ENCODE measurements at regions not wholly inside any gene's neighbourhood (a gene's known extent, or its start where the extent isn't known, plus 50 kb on each side); places are given as distances from the start of the nearest gene placed in this dataset.

- TF ChIP-seq CHD7 (IDR thresholded peaks at IDR 0.05; ENCODE audit: insufficient replicate concordance, low read length) (no peak), CEBPB (IDR thresholded peaks at IDR 0.05; ENCODE audit: low read depth, low read length) (no peak), RAD21 (IDR thresholded peaks at IDR 0.05 in 1 of 2, conservative IDR thresholded peaks at IDR 0.05 in 1 of 2; ENCODE audit: low read depth in 2 of 2, low read length in 2 of 2) (no peak), CHD2 (IDR thresholded peaks at IDR 0.05; ENCODE audit: low read length) (no peak), SRF (IDR thresholded peaks at IDR 0.05; ENCODE audit: low read depth, low read length) (no peak), SIRT6 (IDR thresholded peaks at IDR 0.05; ENCODE audit: low read length) (no peak), YY1 (IDR thresholded peaks at IDR 0.05; ENCODE audit: low read depth, low read length) (no peak), RNF2 (IDR thresholded peaks at IDR 0.05; ENCODE audit: borderline replicate concordance, low read depth, low read length, missing control alignments, poor library complexity, severe bottlenecking) (no peak)
These were observed 398.4 kb downstream of the MED10 start (continued) for GRCh38 chr5:5979761-5980537.

Data from H1 (cell line).